ENCODE measurements at regions not wholly inside any gene's neighbourhood (a gene's known extent, or its start where the extent isn't known, plus 50 kb on each side); places are given as distances from the start of the nearest gene placed in this dataset.

GRCh38 chr6:169158691-169159090 is 95.0 kb downstream of the THBS2 start:
- Histone ChIP-seq H3K4me1 (peaks cover 18% of the 10 kb centered on the region), H3K27ac (peak overlapping the region; percentile 1), H3K9me3 (no peaks in the 10 kb centered on the region), H3K27me3 (no peaks in the 10 kb centered on the region), H3K36me3 (no peaks in the 10 kb centered on the region), H3K4me3 (no peak overlapping the region)
- DNase-seq (no peak), ATAC-seq (no peak)
- intact Hi-C loops (cut with DNase I) = no loop called here
- no peak for TF ChIP-seq CTCF (IDR thresholded peaks at IDR 0.05)

GRCh38 chr6:169158174-169158573 is 95.5 kb downstream of the THBS2 start:
- intact Hi-C loops (cut with DNase I) = no loop called here
- peaks cover 18% of the 10 kb centered on the region for H3K4me1 ChIP-seq
- H3K4me3 ChIP-seq = no peak overlapping the region
- DNase-seq = peak; percentile 67
- H3K27ac ChIP-seq = peak overlapping the region; percentile 1
- ATAC-seq = no peak
- no peak for TF ChIP-seq CTCF (IDR thresholded peaks at IDR 0.05)
- no peaks in the 10 kb centered on the region for H3K27me3 ChIP-seq
- H3K9me3 ChIP-seq = no peaks in the 10 kb centered on the region
- H3K36me3 ChIP-seq = no peaks in the 10 kb centered on the region

- no peak overlapping the region for H3K27ac ChIP-seq
- H3K4me3 ChIP-seq = no peak overlapping the region
- no peak for DNase-seq
- peaks cover 18% of the 10 kb centered on the region for H3K4me1 ChIP-seq
- H3K27me3 ChIP-seq = no peaks in the 10 kb centered on the region
- H3K36me3 ChIP-seq = no peaks in the 10 kb centered on the region
- ATAC-seq = no peak
- H3K9me3 ChIP-seq = no peaks in the 10 kb centered on the region
- intact Hi-C loops (cut with DNase I) = no loop called here
- TF ChIP-seq CTCF (IDR thresholded peaks at IDR 0.05) = no peak
These were observed 96.2 kb downstream of the THBS2 start for GRCh38 chr6:169157197-169158148.

- no peak for TF ChIP-seq CTCF (IDR thresholded peaks at IDR 0.05)
- DNase-seq (no peak), ATAC-seq (no peak)
- H3K36me3 ChIP-seq = no peaks in the 10 kb centered on the region
- H3K27ac ChIP-seq = no peak overlapping the region
- peaks cover 18% of the 10 kb centered on the region for H3K4me1 ChIP-seq
- no peak overlapping the region for H3K4me3 ChIP-seq
- H3K9me3 ChIP-seq = no peaks in the 10 kb centered on the region
- H3K27me3 ChIP-seq = no peaks in the 10 kb centered on the region
- intact Hi-C loops (cut with DNase I) = no loop called here
These were observed 96.9 kb downstream of the THBS2 start for GRCh38 chr6:169156793-169157147.

GRCh38 chr6:169156108-169156792 is 97.4 kb downstream of the THBS2 start:
- DNase-seq = no peak
- Histone ChIP-seq H3K4me1 (peaks cover 18% of the 10 kb centered on the region), H3K27ac (no peak overlapping the region), H3K4me3 (no peak overlapping the region), H3K36me3 (no peaks in the 10 kb centered on the region), H3K27me3 (no peaks in the 10 kb centered on the region), H3K9me3 (no peaks in the 10 kb centered on the region)
- intact Hi-C loops (cut with DNase I) = no loop called here
- TF ChIP-seq CTCF (IDR thresholded peaks at IDR 0.05) = no peak
- ATAC-seq = no peak
